ENCODE measurements at regions not wholly inside any gene's neighbourhood (a gene's known extent, or its start where the extent isn't known, plus 50 kb on each side); places are given as distances from the start of the nearest gene placed in this dataset.

- no peaks in the 10 kb centered on the region for H3K9me3 ChIP-seq
- no peak for DNase-seq
- no peak overlapping the region for H3K27ac ChIP-seq
- H3K4me3 ChIP-seq: no peak overlapping the region
- intact Hi-C loops (cut with DNase I): no loop called here
- no peak overlapping the region for H3K9ac ChIP-seq (ENCODE audit: low read depth in 2 of 2, low read length in 2 of 2)
- H3K4me1 ChIP-seq: no peaks in the 10 kb centered on the region
- no peaks in the 10 kb centered on the region for H3K27me3 ChIP-seq
- TF ChIP-seq, protein P1, sequence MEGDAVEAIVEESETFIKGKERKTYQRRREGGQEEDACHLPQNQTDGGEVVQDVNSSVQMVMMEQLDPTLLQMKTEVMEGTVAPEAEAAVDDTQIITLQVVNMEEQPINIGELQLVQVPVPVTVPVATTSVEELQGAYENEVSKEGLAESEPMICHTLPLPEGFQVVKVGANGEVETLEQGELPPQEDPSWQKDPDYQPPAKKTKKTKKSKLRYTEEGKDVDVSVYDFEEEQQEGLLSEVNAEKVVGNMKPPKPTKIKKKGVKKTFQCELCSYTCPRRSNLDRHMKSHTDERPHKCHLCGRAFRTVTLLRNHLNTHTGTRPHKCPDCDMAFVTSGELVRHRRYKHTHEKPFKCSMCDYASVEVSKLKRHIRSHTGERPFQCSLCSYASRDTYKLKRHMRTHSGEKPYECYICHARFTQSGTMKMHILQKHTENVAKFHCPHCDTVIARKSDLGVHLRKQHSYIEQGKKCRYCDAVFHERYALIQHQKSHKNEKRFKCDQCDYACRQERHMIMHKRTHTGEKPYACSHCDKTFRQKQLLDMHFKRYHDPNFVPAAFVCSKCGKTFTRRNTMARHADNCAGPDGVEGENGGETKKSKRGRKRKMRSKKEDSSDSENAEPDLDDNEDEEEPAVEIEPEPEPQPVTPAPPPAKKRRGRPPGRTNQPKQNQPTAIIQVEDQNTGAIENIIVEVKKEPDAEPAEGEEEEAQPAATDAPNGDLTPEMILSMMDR (IDR thresholded peaks at IDR 0.05): no peak
- H3K36me3 ChIP-seq: no peaks in the 10 kb centered on the region
Measured at GRCh38 chr11:121886005-121886734, 229.8 kb downstream of the BLID start.

GRCh38 chr11:121884626-121885025 is 231.4 kb downstream of the BLID start:
- H3K4me1 ChIP-seq: no peaks in the 10 kb centered on the region
- no peaks in the 10 kb centered on the region for H3K36me3 ChIP-seq
- DNase-seq: no peak
- no peaks in the 10 kb centered on the region for H3K9me3 ChIP-seq
- H3K27ac ChIP-seq: no peak overlapping the region
- no peak overlapping the region for H3K9ac ChIP-seq (ENCODE audit: low read depth in 2 of 2, low read length in 2 of 2)
- no peak overlapping the region for H3K4me3 ChIP-seq
- TF ChIP-seq, protein P1 (IDR thresholded peaks at IDR 0.05): no peak
- H3K27me3 ChIP-seq: no peaks in the 10 kb centered on the region
- intact Hi-C loops (cut with DNase I): no loop called here

- Histone ChIP-seq H3K4me3 (no peak overlapping the region), H3K27me3 (no peaks in the 10 kb centered on the region), H3K4me1 (no peaks in the 10 kb centered on the region), H3K36me3 (no peaks in the 10 kb centered on the region), H3K27ac (no peak overlapping the region), H3K9ac (ENCODE audit: low read depth in 2 of 2, low read length in 2 of 2) (no peak overlapping the region), H3K9me3 (no peaks in the 10 kb centered on the region)
- TF ChIP-seq, protein P1 (IDR thresholded peaks at IDR 0.05): no peak
- no peak for DNase-seq
- intact Hi-C loops (cut with DNase I): no loop called here
Measured at GRCh38 chr11:121881806-121882205, 234.2 kb downstream of the BLID start.

DNA sequence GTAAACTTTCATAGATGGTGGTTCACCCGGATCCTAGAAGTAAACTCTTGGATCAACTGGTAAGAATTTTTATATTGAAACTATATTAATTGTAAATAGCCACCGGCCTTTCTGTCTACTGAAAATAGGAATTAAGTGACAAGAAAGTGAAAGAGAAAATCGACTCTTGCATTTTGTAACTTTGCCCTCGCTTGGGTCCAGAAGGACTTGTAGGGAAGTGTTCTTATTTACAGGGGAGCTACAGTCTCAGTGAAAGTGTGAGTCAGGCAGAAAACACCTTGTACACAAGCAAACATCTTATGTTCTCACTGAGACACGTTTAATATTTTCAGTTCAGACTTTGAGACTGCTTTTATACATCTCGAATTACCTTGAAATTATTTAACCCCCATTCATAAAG is 238.9 kb downstream of the BLID start:
- H3K27me3 ChIP-seq: no peaks in the 10 kb centered on the region
- no peak for DNase-seq
- H3K36me3 ChIP-seq: no peaks in the 10 kb centered on the region
- no peaks in the 10 kb centered on the region for H3K9me3 ChIP-seq
- H3K4me1 ChIP-seq: no peaks in the 10 kb centered on the region
- TF ChIP-seq, protein P1 (IDR thresholded peaks at IDR 0.05): no peak
- intact Hi-C loops (cut with DNase I): no loop called here
- no peak overlapping the region for H3K27ac ChIP-seq
- H3K9ac ChIP-seq (ENCODE audit: low read depth in 2 of 2, low read length in 2 of 2): no peak overlapping the region
- no peak overlapping the region for H3K4me3 ChIP-seq

GRCh38 chr11:121873766-121874165 is 242.2 kb downstream of the BLID start:
- intact Hi-C loops (cut with DNase I): no loop called here
- Histone ChIP-seq H3K9ac (ENCODE audit: low read depth in 2 of 2, low read length in 2 of 2) (no peak overlapping the region), H3K27me3 (no peaks in the 10 kb centered on the region), H3K4me3 (no peak overlapping the region), H3K9me3 (no peaks in the 10 kb centered on the region), H3K4me1 (no peaks in the 10 kb centered on the region), H3K36me3 (no peaks in the 10 kb centered on the region), H3K27ac (no peak overlapping the region)
- TF ChIP-seq, protein P1 (IDR thresholded peaks at IDR 0.05): no peak
- no peak for DNase-seq

Measured in colonic mucosa (tissue), 4 donors.